T-helper 9 cell (primary cell): ENCODE measurements at regions not wholly inside any gene's neighbourhood (a gene's known extent, or its start where the extent isn't known, plus 50 kb on each side); places are given as distances from the start of the nearest gene placed in this dataset.

Experiments used
- DNase-seq: peaks from one replicate; pipeline ENCODE4 v3.0.0-alpha.2; 2020

DNA sequence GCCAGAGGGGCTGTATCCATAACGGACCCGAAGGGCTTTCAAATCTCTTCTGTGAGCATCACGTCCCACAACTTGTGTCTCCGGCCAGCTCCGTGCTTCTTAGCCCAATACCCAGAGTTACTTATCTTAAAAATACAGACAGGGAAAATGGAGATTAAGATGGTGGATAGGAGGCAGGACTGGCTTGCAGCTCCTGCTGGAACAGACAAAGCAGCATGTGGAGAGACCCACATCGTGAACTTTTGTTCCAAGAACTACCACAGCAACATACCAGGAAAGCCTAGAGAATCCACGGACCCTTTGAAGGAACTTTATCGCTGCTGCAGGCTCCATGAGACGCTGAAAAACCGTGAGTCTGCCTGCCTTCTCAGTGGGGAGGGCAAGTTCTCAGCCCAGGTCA lies 113.7 kb downstream of the RNASET2 start:
- DNase-seq, result no peak

DNA sequence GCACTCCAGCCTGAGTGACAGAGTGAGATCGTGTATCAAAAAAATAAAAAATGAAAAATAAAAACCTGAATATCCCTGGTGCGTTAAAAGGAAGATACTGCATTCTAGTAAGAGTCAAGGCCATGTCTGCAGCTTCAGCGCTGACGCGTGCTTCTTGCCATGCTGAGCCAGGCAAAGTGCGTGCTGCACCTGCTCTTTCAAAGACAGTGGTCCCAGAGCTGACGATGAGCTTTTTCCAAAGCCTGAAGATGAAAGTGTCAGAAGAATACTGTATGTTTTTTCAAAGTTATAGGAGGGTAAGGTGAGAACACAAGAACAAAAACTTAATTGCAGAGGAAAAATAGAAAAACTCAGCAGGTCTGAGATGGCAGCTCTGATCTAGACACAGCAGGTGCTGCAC lies 115.1 kb downstream of the RNASET2 start:
- DNase-seq, result no peak

DNA sequence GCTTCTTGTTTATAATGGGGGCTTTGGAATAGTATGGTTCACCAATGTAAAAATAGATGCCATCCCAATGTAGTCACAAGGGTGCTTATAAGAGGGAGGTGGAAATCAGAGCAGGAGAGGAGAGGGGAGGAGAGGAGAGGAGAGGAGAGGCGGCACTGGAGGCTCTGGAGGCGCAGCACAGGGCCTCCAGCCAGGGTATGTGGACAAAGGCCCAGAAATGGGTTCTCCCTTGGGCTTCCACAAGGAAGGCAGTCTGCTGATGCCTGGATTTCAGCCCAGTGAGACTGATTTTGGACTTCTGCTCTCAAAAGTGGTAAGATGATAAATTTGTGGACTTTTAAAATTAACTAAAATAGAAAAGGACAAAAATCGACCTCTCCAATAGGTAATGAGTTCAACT lies 116.8 kb downstream of the RNASET2 start:
- no peak for DNase-seq

DNA sequence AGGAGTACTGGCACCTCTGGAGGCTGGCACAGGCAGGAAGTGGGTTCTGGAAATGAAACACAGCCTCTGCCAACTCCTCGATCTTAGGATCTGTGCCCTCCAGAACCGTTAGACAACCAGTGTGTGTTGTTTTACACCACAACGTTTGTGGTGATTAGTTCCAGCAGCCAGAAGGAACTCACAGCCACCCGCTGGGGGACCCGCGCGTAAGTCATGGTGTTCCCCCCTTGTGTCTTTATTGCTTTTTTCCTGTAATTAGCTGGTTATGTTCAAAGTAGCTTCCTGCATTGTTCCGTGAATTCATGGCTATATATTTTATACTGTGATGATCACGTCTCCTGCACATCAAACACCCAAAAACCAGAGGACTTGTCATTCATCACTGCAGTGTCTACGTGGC lies 117.4 kb downstream of the RNASET2 start:
- no peak for DNase-seq

DNA sequence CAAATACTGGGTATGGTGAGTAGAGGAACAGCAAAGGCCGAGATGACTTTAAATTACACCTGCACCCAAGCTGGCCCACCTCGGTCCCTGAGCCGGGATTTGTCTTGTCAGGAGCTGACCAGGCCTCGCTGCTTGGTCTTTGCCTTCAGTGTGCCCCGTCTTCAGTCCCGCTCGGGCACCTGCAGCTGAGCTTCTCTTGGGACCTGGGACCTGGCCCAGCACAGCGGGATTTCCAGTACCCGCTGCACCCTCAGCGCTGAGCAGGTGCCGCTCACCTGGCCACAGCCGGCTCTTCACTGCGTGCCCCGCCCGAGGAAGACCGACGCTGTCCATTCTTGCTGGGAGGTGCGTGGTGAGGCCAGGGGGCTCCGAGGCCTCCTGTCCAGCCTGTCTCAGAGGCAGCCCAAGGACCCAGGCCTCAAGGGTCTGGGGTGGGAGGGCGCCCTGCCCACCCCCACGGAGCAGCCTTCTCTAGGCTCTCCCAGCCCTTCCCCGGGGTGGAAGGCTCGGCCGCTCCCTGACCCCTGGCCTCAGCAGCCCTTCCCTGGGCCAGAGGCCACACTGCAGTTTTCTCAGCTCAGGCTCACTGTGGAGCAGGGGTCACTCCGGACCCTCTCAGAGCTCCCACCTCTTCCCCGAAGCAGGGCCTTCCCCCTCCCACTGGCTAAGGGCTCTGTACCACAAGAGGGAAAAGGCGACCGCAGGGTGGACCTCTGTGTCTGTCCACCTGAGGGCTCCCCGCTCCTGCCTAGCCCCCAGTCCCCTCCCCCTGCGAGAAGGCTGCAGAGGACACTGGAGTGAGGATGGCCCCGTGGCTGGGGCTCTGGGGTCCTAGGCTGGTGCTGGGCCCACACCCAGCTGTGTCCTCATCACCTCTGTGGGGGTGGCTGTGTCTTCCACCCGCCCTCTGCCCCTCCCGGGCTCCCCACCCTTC lies 119.3 kb downstream of the RNASET2 start:
- no peak for DNase-seq

DNA sequence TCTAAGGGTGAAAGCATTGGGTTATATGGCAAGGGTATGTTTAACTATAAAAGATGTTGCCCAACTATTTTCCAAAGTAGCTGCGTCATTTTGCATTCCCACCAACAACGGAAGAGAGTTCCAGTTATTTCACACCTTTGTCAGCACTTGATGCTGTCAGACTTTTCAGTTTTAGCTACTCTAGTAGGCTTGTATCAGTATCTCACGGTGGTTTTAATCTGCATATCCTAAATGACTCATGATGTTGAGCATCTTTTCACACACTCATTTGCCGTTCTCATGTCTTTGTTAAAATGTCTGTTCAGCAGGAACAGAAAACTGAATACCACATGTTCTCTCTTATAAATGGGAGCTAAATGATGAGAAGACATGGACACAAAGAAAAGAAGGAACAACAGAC lies 122.3 kb downstream of the RNASET2 start:
- DNase-seq, result no peak

DNA sequence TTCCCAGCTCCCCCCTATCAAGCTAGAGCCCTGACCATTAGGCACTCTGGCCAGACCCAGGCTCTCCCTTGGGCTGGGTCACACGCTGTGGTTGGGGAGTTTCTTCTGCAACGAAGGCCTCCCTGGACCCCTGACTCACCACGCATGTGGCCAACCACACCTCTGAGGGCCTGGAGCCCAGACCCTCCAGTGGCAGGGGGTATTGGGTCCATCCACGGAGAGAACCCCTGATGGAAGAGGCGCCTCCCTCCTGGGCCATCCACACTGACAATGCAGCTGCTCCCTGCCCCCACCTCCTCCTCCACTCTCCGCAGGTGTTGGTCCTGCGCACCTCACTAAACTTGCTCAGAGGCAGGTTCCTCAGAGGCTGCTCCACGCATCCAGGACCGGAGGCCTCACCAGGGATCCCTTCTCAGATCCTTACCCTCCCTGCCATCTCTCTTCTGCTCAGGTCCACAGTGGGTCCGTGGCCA lies 125.4 kb downstream of the RNASET2 start:
- no peak for DNase-seq

DNA sequence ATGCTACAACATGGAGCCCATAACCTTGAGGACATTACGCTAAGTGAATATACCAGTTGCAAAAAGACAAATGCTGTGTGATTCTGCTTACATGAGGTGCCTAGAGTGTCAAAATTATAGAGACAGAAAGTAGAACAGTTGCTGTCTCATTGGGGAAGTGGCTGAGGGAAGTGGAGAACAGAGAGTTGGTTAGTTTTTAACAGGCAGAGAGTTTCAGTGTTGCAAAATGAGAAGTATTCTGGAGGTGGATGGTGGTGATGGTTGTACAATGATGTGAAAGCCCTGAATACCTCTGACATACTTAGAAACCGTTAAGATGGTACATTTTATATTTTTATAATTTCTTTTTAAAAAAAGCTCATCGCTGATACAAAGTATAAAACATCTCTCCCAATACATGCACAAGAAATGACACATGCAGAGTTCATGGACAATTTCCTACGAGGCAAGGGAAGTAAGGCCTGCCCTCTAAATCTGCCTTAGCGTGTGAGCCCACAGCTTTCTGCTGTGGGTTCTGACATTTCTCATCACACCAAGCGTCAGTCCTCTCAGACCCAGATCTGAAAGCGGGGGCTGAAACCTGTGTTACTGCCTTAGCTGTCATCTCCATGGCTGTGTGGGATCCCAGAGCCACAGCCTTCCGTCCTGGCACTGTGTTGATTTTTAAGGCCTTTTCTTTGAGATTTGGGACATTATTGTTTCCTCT lies 126.0 kb downstream of the RNASET2 start:
- no peak for DNase-seq

DNA sequence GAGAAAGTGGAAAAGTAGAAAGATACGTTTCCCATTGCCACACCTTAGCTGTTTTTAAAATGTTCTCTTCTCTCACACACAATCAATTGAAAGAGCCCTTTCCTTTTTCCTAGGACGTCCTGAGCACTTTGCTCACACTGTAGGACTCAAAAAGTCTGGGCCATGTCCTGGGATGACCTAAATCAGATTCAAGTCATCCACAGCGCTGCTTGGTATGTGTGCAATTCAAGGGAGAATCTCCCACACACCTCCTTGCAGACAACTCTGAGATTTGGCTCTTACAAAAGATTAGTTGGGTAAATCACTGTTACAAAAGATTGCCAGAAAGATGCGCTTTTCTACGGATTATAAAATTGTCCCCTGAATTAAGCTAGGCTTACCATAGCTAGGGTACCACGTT lies 130.1 kb downstream of the RNASET2 start:
- no peak for DNase-seq

DNA sequence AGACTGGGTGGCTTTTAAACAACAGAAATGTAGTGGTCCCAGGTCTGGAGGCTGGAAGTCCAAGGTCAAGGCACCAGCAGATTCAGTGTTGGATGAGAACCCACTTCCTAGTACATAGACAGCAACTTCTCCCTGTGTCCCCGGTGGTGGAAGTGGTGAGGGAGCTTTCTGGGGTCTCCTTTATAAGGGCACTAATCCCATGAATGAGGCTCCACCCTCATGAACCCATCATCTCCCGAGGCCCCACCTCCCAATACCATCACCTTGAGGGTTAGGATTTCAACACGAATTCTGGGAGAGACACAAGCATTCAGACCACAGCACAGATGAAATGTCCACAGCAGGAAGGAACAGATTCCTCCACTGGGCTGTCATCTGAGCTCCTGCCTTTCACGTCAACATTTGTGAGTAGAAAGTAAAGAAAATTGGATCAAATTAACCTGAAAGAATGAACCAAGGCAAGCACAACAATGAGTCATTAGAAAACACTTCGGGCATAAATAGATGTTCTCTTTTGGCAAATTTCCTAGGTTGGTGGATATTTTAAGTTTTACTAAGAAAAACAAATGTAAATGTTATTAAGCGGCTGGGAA lies 130.7 kb downstream of the RNASET2 start:
- DNase-seq, result no peak

DNA sequence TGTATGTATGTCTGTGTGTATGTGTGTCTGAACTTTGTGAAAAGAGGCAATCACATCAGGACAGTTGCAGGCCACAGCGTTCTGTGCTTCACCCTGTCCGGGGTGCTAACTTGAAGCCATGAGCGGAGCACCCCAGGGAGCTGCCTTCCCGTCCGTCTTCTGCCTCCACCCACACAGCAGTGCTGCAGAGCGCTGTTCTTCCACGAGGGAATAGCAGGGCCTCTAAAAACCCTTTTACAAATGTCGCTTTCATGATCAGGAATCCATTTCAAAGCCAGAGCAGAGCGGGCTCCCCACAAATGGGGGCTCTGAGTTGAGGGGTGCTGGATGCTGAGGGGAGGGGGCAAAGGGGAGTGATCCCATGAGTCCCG lies 131.5 kb downstream of the RNASET2 start:
- no peak for DNase-seq

DNA sequence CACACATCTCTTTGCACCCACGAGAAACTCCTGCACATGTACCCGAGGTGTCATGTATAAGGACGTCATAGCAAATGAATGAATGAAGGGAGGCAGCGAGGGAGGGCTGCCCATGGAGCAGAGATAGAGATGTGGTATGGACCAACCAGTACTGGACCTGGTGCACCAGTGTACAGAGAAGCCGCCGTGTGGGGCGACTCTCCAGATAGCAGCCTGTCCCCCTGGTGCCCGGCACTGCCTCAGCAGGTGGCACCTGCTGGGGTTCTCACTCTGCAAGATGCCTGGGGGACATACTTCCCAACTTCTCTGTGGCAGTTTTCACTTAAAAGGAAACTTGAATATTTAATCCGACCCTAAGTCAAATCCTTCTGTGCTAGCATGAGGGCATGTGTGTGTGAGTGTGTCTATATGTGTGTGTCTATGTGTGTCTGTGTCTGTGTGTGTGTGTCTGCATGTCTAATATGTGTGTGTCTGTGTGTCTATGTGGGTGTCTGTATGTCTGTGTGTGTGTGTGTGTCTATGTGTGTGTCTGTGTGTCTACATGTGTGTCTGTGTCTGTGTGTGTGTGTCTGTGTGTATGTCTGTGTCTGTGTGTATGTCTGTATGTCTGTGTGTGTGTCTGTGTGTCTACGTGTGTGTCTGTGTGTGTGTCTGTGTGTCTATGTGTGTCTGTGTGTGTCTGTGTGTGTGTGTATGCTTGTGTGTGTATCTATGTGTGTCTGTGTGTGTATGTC lies 132.0 kb downstream of the RNASET2 start:
- DNase-seq, result no peak

DNA sequence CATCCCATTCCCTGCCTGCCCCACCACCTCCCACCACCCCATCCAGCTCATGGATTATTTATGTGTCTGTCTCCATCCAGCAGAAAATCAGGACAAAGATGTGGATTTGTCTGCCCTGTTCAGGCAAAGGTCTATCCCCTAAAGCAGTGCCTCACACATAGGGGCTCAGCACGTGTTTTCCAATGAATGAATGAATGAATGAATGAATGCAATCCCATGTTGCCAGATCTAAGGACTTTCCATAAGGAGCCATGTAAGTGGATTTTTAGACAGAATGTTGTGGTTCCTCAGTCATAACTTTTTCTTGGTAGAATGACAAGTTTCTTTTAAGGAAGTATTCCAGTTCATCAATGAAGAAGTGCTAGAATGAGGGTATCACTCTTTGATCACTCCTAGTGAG lies 133.7 kb downstream of the RNASET2 start:
- DNase-seq, result no peak

DNA sequence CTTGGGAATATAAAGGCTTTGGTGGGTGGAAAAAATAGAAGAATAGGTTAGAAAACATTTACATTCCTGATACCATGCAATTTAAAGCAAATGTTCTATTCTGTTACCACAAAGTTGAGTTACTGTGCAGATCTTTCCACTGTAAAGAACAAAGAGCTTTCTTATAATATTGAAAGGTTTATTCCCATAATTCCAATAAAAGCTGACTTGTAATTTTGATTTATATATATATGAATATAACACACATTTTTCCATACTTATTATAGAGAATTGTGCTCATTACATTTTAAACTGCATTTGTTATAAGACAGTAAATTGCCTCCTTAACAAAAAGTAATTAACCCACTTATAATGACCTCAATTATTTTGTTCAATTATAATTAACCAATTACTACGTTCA lies 135.9 kb downstream of the RNASET2 start:
- DNase-seq, result no peak

DNA sequence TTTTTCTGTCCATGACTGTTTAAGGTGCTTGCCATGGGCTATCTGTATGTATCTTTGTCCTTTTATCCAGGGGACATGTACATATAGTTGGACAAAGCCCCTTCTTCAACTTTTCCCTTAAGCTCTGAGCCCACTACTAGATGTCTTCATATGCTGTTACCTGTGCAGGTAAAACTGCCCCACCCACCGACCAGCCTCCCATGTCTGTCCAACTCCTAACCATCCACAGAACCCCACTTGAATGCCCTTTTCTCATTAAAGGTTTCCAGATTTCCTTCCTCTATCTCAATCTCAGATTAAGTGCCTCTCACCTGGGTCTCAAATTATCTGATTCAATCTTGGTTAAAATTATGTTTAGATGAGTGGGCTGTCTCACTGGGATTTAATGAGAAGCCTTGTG lies 136.3 kb downstream of the RNASET2 start:
- DNase-seq, result no peak

DNA sequence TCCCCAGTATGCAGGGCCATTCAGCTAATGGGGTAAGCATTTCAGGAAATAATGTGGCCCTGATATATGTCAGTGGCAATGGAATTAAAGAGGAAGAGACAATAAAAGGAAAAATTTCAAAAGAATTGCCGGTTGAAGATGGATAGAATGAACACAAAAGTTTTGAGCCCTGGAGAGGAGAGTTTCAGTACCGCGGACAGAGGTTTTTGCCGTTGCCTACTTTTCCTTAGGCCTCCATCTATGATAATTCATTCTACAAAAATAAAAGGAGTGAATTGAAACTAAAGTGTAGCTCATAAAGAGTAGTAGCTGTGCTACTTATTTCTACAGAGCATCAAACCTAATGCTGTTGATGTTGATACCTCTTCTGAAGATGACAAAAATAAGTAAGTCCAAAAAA lies 140.7 kb downstream of the RNASET2 start:
- DNase-seq, result no peak

DNA sequence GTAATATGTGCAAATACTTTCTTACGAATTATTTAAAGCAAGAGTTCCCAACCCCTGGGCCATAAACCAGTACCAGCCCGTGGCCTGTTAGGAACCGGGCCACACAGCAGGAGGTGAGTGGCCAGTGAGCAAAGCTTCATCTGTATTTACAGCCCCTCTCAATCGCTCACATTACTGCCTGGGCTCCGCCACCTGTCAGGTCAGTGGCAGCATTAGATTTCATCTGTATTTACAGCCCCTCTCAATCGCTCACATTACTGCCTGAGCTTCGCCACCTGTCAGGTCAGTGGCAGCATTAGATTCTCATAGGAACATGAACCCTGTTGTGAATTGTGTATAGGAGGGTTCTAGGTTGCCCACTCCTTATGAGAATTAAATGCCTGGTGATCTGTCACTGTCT lies 142.0 kb downstream of the RNASET2 start:
- no peak for DNase-seq

DNA sequence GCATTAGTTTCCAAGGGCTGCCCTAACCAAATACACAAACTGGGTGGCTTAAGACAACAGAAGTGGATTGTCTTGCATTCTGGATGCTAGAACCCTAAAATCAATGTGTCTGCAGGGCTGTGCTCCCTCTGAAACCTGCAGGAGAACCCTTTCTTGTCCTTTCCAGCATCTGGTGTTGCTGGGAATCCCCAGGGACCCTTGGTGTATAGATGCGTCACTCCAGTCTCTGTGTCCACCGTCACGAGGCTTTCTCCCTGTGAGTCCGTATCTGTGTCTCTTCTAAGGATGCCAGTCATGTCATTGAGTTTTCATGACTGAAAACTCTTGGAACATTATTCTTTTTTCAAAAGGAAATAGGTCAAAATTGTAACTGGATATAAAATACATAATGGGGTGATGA lies 142.9 kb downstream of the RNASET2 start:
- no peak for DNase-seq

DNA sequence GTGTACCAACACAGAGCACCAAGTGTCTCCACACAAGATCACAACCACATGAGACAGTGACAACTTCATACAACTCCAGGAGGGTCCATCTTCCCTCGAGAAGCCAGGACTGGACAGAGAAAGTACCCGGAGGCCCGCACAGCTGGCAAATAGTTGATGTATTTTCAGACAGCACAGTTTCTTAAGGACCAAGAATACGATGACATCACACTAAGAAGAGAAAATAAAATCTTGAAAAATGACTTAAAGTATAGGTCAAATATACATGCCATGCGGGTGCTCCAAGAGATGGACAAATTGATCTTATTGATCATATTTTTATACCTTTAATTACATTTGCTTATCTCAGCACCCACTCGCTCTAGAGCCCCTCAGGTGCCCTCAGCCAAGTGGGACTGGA lies 145.5 kb downstream of the RNASET2 start:
- no peak for DNase-seq

DNA sequence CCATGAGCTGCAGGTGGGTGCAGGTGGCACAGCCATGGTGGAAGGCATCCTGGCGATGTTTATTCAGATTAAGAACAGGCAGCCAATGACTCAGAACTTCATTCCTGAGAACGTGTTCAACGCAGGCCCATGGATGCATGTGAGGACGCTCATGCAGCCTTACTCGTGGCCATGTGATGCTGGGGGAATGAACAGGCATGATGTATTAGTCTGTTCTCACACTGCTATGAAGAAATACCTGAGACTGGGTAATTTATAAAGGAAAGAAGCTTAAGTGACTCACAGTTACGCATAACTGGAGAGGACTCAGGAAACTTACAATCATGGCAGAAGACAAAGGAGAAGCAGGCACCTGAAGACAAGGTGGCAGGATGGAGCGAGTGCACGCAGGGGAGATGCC lies 146.6 kb downstream of the RNASET2 start:
- no peak for DNase-seq

DNA sequence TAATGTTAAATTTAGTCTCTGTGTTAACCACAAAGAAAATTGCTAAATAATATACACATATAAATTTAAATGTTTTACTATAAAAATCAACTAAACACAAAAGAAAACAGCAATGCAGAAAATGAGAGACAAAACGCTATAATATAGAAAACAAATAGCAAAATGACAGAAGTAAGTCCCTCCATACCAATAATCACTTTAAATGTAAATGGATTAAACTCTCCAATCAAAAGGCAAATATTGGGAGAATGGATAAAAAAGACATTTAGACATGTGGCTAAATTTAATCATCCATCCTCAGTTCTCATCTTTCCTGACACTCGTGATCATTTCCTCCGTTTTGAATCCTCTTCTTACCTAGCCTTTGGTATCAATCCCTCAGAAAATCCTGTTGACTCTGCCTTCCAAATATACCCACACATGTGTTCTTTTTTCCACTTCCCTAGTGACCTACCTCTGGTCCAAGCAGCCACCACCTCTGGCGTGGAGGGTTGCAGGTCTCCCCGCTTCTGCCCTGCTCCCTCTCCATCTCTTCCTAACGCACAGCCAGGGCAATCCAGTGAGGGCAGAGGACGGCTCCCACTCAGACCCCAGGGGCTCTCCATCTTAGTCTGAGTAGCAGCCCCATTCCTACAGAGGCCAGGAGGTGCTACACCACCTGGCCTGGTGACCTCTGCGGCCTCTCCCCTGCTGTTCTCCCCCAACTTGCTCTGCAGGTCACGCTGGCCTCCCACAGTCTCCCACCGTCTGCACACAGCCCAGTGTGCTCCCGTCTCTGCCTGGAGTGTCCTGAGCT lies 149.2 kb downstream of the RNASET2 start:
- DNase-seq, result no peak

DNA sequence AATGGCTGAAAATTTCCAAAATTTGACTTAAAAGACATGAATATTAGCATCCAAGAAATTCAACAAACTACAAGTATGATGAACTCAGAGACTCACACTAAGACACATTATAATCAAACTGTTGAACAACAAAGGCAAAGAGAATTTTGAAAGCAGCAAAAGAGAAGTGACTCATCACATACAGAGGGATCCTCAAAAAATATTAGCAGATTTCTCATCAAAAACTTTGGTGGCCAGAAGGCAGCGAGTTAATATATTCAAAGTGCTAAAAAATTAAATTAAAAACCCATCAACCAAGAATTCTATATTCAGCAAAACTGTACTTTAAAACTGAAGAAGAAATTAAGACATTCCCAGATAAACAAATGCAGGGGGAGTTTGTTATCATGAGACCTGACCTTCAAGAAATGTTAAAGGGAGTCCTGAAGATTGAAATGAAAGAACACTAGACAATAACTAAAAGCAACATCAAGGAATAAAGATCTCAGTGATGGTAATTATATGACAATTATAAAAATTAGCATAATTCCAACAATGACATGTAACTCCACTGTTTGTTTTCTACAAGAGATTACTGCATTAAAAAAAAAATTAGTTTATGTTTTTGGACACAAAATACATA lies 150.0 kb downstream of the RNASET2 start:
- DNase-seq, result no peak
